A549 (cell line): ENCODE measurements at regions not wholly inside any gene's neighbourhood (a gene's known extent, or its start where the extent isn't known, plus 50 kb on each side); places are given as distances from the start of the nearest gene placed in this dataset.

ENCODE experiments used
- CEBPB ChIP-seq, 2 experiments: fragments of >200 bp in 1 of 2; sonication (Bioruptor Twin) in 1 of 2; formaldehyde crosslinking in 1 of 2; IDR thresholded peaks; 2 replicates each; pipeline ENCODE4 v1.6.1; 2012 to 2016
- CTCF ChIP-seq: fragments of >200 bp; sonication (Bioruptor Twin); formaldehyde crosslinking; IDR thresholded peaks from 3 replicates; pipeline ENCODE4 v1.5.1; 2016
- EP300 ChIP-seq, 2 experiments: fragments of >200 bp; sonication (Bioruptor Twin); formaldehyde crosslinking; IDR thresholded peaks; 2 replicates in 1 of 2; 3 replicates in 1 of 2; pipeline ENCODE4 v1.6.1; 2016 to 2017
- HMGXB4 ChIP-seq: fragments of 250-450 bp; sonication (Bioruptor Pico); IDR thresholded peaks from 2 replicates; pipeline ENCODE4 v1.5.0; 2021; ENCODE audit warnings: mild to moderate bottlenecking, moderate library complexity, borderline replicate concordance
- MAX ChIP-seq: IDR thresholded peaks from 2 replicates; pipeline ENCODE4 v1.6.1; 2012
- MYC ChIP-seq: IDR thresholded peaks from 2 replicates; pipeline ENCODE4 v1.6.1; 2012; ENCODE audit warnings: mild to moderate bottlenecking, inconsistent platforms, low read length, improper control_type of control experiment, borderline replicate concordance
- PHF8 ChIP-seq: fragments of 200-600 bp; sonication (generic); IDR thresholded peaks from 2 replicates; pipeline ENCODE4 v1.6.1; 2016; ENCODE audit warnings: low read depth, mild to moderate bottlenecking, antibody characterized with exemption, moderate library complexity, borderline replicate concordance

- no peak for TF ChIP-seq MAX
- no peak for TF ChIP-seq EP300 (IDR thresholded peaks at IDR 0.05)
- no peak for TF ChIP-seq CTCF
- TF ChIP-seq PHF8 = no peak
- TF ChIP-seq HMGXB4 (CRISPR knock-in tag) = no peak
- TF ChIP-seq CEBPB (IDR thresholded peaks at IDR 0.05) = no peak
- TF ChIP-seq MYC = no peak
These were observed 299.1 kb upstream of the DUSP10 start for GRCh38 chr1:222040955-222041354.
